OCI-LY1 (cell line): ENCODE measurements at regions not wholly inside any gene's neighbourhood (a gene's known extent, or its start where the extent isn't known, plus 50 kb on each side); places are given as distances from the start of the nearest gene placed in this dataset.

Experiments used
- H2AFZ ChIP-seq: fragments of 200-600 bp; sonication (generic), shearing (Covaris generic); 2 replicates; pipeline ENCODE4 v1.6.0; 2014; ENCODE audit warnings: antibody characterized with exemption, mild to moderate bottlenecking, low read length
- H3F3A ChIP-seq: fragments of 200-600 bp; sonication (generic), shearing (Covaris generic); 2 replicates; pipeline ENCODE4 v1.6.0; 2014; ENCODE audit warnings: mild to moderate bottlenecking, antibody characterized with exemption, low read length, moderate library complexity; ENCODE audit not compliant: insufficient read depth
- H3K27ac ChIP-seq: fragments of 200-600 bp; sonication (generic); 2 replicates; pipeline ENCODE4 v1.5.1; 2014; ENCODE audit warnings: low read length, mixed run types, mild to moderate bottlenecking, low read depth; ENCODE audit not compliant: poor library complexity, severe bottlenecking
- H3K27me3 ChIP-seq: fragments of 200-600 bp; sonication (generic); 2 replicates; pipeline ENCODE4 v1.6.0; 2014; ENCODE audit warnings: antibody characterized with exemption, mild to moderate bottlenecking, low read length, moderate library complexity; ENCODE audit not compliant: insufficient read depth
- H3K36me3 ChIP-seq: fragments of 200-600 bp; sonication (generic); 2 replicates; pipeline ENCODE4 v1.6.1; 2014; ENCODE audit warnings: mild to moderate bottlenecking, antibody characterized with exemption, low read length, moderate library complexity, mixed read lengths; ENCODE audit not compliant: insufficient read depth
- H3K4me1 ChIP-seq: fragments of 200-600 bp; sonication (generic); 2 replicates; pipeline ENCODE4 v1.5.1; 2014; ENCODE audit warnings: mild to moderate bottlenecking, low read length, moderate library complexity; ENCODE audit not compliant: insufficient read depth, severe bottlenecking
- H3K4me2 ChIP-seq: fragments of 200-600 bp; sonication (generic), shearing (Covaris generic); 2 replicates; pipeline ENCODE4 v1.6.1; 2014; ENCODE audit warnings: low read length
- H3K4me3 ChIP-seq: fragments of 200-600 bp; sonication (generic); 2 replicates; pipeline ENCODE4 v1.5.1; 2014; ENCODE audit warnings: low read length, low read depth, mild to moderate bottlenecking, mixed read lengths; ENCODE audit not compliant: poor library complexity, severe bottlenecking
- H3K79me2 ChIP-seq: fragments of 200-600 bp; shearing (Covaris generic); 2 replicates; pipeline ENCODE4 v1.6.1; 2016; ENCODE audit warnings: mixed run types, low read length, mixed read lengths; ENCODE audit not compliant: insufficient read depth
- H3K9ac ChIP-seq: fragments of 200-600 bp; sonication (generic), shearing (Covaris generic); 2 replicates; pipeline ENCODE4 v1.6.1; 2014; ENCODE audit warnings: mild to moderate bottlenecking, low read length, mixed read lengths
- H3K9me2 ChIP-seq: fragments of 200-600 bp; sonication (generic), shearing (Covaris generic); 2 replicates; pipeline ENCODE4 v1.6.1; 2014; ENCODE audit warnings: low read depth, mild to moderate bottlenecking, low read length, mixed read lengths
- H3K9me3 ChIP-seq: fragments of 200-600 bp; shearing (Covaris generic); 2 replicates; pipeline ENCODE4 v1.6.1; 2014; ENCODE audit warnings: low read length, mixed read lengths
- H4K20me1 ChIP-seq: fragments of 200-600 bp; sonication (generic), shearing (Covaris generic); 2 replicates; pipeline ENCODE4 v1.6.0; 2016; ENCODE audit warnings: mild to moderate bottlenecking, low read length; ENCODE audit not compliant: insufficient read depth
- CTCF ChIP-seq: fragments of 200-600 bp; sonication (generic), shearing (Covaris generic); IDR thresholded peaks from 2 replicates; pipeline ENCODE4 v1.5.1; 2017; ENCODE audit warnings: mild to moderate bottlenecking, antibody characterized with exemption, low read length, moderate library complexity, mixed read lengths
- EZH2 ChIP-seq: fragments of 200-600 bp; sonication (generic), shearing (Covaris generic); IDR thresholded peaks from 2 replicates; pipeline ENCODE4 v1.8.0; 2017; ENCODE audit warnings: borderline replicate concordance, mixed run types, mild to moderate bottlenecking, antibody characterized with exemption, low read length, moderate library complexity, mixed read lengths

GRCh38 chr15:96553451-96553850 is 223.0 kb downstream of the NR2F2 start:
- no peaks in the 10 kb centered on the region for H3K9me3 ChIP-seq
- H2AFZ ChIP-seq, result no peak overlapping the region
- no peak overlapping the region for H3K27ac ChIP-seq
- no peaks in the 10 kb centered on the region for H3K27me3 ChIP-seq
- H3K9me2 ChIP-seq, result no peaks in the 10 kb centered on the region
- H3F3A ChIP-seq, result no peaks in the 10 kb centered on the region
- H3K79me2 ChIP-seq, result no peaks in the 10 kb centered on the region
- H3K36me3 ChIP-seq, result no peaks in the 10 kb centered on the region
- H3K4me1 ChIP-seq, result no peaks in the 10 kb centered on the region
- H3K4me2 ChIP-seq, result no peak overlapping the region
- no peaks in the 10 kb centered on the region for H4K20me1 ChIP-seq
- TF ChIP-seq CTCF, result no peak
- no peak for TF ChIP-seq EZH2
- no peak overlapping the region for H3K4me3 ChIP-seq
- H3K9ac ChIP-seq, result no peak overlapping the region

- no peak overlapping the region for H3K27ac ChIP-seq
- no peak overlapping the region for H2AFZ ChIP-seq
- H3F3A ChIP-seq, result no peaks in the 10 kb centered on the region
- H3K9me2 ChIP-seq, result no peaks in the 10 kb centered on the region
- H3K27me3 ChIP-seq, result no peaks in the 10 kb centered on the region
- H3K36me3 ChIP-seq, result no peaks in the 10 kb centered on the region
- H3K79me2 ChIP-seq, result no peaks in the 10 kb centered on the region
- H4K20me1 ChIP-seq, result no peaks in the 10 kb centered on the region
- H3K4me3 ChIP-seq, result no peak overlapping the region
- no peak for TF ChIP-seq CTCF
- TF ChIP-seq EZH2, result no peak
- no peak overlapping the region for H3K9ac ChIP-seq
- H3K4me1 ChIP-seq, result no peaks in the 10 kb centered on the region
- H3K9me3 ChIP-seq, result no peaks in the 10 kb centered on the region
- no peak overlapping the region for H3K4me2 ChIP-seq
Measured at GRCh38 chr15:96553931-96554330, 223.4 kb downstream of the NR2F2 start.

- Histone ChIP-seq H3K9me2 (no peaks in the 10 kb centered on the region), H3F3A (no peaks in the 10 kb centered on the region), H2AFZ (no peak overlapping the region), H3K27ac (no peak overlapping the region), H3K4me3 (no peak overlapping the region), H3K79me2 (no peaks in the 10 kb centered on the region), H3K4me2 (no peak overlapping the region), H3K27me3 (no peaks in the 10 kb centered on the region), H3K4me1 (no peaks in the 10 kb centered on the region), H3K36me3 (no peaks in the 10 kb centered on the region), H3K9ac (no peak overlapping the region), H4K20me1 (no peaks in the 10 kb centered on the region), H3K9me3 (no peaks in the 10 kb centered on the region)
- no peak for TF ChIP-seq EZH2
- no peak for TF ChIP-seq CTCF
Measured at GRCh38 chr15:96554541-96554940, 224.0 kb downstream of the NR2F2 start.
